ENCODE measurements at regions not wholly inside any gene's neighbourhood (a gene's known extent, or its start where the extent isn't known, plus 50 kb on each side); places are given as distances from the start of the nearest gene placed in this dataset.

DNA sequence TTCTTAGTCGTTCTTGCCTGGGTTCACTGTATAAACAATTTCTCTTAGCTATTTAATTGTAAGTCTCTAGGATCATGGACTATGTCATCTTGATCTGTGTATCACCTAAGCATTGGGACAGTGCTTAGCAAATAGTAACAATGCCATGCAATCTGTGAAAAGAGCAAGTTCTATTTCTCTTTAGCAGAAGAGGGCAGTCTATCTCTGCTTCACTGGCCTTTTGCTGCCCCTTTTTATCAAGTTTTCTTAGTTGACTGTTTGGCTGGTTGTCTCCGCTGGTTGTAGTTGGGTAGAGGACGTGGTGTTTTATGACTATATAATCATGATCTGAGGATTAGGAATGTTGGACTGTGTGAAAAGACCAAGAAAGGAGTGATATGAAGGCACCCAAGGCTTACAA, 315.0 kb downstream of the JRKL start:
- TF ChIP-seq POLR2A (IDR thresholded peaks at IDR 0.05) (no peak), EP300 (IDR thresholded peaks at IDR 0.05) (no peak), POLR2AphosphoS5 (IDR thresholded peaks at IDR 0.05) (no peak)
- TF ChIP-seq, protein P1, sequence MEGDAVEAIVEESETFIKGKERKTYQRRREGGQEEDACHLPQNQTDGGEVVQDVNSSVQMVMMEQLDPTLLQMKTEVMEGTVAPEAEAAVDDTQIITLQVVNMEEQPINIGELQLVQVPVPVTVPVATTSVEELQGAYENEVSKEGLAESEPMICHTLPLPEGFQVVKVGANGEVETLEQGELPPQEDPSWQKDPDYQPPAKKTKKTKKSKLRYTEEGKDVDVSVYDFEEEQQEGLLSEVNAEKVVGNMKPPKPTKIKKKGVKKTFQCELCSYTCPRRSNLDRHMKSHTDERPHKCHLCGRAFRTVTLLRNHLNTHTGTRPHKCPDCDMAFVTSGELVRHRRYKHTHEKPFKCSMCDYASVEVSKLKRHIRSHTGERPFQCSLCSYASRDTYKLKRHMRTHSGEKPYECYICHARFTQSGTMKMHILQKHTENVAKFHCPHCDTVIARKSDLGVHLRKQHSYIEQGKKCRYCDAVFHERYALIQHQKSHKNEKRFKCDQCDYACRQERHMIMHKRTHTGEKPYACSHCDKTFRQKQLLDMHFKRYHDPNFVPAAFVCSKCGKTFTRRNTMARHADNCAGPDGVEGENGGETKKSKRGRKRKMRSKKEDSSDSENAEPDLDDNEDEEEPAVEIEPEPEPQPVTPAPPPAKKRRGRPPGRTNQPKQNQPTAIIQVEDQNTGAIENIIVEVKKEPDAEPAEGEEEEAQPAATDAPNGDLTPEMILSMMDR (IDR thresholded peaks at IDR 0.05): no peak

Measured in sigmoid colon (tissue), 4 donors.